GM19467 (cell line): ENCODE measurements at regions not wholly inside any gene's neighbourhood (a gene's known extent, or its start where the extent isn't known, plus 50 kb on each side); places are given as distances from the start of the nearest gene placed in this dataset.

Experiments used
- ATAC-seq: cut with Tn5 transposase; IDR thresholded peaks from one replicate; pipeline ENCODE4 v1.9.1; 2021; ENCODE audit warnings: mild to moderate bottlenecking, moderate library complexity; ENCODE audit not compliant: unreplicated experiment

DNA sequence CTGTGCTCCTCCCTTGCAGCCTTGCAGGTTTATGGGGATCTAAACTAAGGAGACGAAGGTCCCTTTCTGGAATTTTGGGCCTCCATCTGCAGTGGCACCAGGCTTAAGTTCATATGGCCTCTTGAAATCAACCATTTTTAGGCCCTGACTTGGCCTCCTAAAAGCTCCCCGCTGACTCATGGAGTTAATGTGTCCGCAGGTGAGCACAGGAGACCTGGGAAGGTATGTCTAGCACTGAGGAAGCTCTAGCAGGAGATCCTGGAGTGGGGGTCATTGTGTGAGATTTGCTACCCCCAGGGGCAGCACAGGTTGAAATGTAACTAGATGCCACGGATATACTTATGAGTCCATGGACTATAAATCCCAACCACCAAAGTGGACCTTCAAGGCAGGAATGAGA lies 95.9 kb upstream of the CELF4 start:
- no peak for ATAC-seq

DNA sequence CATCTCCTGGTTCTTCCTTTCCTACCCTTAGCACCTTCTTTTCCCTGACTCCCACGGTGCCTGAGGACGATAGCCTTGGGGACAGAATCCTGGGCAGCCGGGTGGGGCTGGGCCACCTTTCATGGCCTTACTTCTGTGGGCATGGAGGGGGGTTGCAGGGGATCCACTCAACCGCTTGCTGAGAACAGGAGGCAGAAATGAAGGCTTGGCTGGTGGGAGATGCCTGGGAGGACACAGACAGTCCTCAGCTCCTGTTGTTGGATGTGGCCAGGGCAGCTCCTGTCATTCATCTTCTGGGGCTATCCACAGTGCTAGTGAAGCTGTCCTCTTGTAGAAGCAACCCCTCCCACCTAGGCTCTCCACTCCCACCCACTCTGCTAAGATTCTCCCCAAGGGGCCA lies 95.5 kb upstream of the CELF4 start:
- no peak for ATAC-seq

DNA sequence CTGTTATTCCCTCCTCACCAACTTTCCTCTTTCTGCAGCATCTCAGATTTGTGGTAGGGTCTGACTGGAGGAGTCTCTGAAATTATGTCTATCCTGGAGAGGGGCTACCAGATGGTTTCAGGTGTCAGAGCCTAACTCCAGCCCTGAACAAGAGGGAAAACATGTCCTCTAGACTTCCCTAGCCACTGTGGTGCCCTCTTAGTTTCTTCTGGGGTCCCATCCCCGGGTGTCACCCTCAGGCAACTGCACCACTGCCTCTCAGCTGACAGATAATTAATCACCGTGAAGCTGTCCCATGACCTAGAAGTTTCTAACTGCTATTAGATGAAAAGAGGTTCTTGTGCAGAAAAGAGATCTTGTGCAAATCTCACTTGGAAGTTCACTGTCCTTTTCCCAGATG lies 95.1 kb upstream of the CELF4 start:
- no peak for ATAC-seq

DNA sequence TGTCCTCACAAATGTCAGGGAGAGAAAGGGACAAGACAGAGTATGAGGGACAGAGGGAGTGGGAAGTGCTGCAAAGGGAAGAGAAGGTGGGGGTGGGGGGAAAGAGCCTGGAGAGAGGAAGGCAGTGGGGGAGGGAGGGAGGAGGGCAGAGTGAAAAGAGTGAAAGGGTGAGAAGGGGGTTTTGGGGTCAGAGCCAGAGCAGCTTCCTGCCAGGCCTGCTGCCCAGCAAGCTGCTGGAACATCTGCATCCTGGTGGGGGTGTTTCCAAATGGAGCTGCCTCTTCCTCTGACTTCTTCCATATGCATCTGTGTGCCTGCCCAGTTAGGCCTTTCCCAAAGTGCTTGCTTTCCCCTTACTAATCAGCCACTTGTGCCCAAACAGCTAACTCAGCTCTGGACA lies 94.3 kb upstream of the CELF4 start:
- no peak for ATAC-seq

GRCh38 chr18:37658894-37659293 lies 93.3 kb upstream of the CELF4 start:
- ATAC-seq: no peak

DNA sequence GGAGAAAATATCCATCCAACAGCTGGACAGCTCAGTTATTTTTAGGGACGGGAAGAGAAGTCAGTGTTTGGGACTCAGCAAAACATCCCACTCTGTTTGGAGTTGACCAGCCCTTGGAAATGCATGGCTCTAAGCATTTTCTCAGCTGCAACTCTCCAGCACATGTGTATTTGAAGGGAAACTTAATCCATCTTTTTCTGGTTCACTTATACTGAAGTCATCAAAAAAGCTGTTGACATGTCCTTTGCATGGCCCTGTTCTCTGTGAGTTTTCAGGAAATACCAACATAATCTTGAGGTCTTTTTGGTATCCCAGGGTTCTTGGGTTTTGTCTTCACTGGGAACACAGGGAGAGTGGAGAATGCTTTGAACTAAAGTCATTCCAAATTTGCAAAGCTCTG lies 91.9 kb upstream of the CELF4 start:
- no peak for ATAC-seq

- no peak for ATAC-seq
Observed at GRCh38 chr18:37654731-37655369, 89.3 kb upstream of the CELF4 start.

DNA sequence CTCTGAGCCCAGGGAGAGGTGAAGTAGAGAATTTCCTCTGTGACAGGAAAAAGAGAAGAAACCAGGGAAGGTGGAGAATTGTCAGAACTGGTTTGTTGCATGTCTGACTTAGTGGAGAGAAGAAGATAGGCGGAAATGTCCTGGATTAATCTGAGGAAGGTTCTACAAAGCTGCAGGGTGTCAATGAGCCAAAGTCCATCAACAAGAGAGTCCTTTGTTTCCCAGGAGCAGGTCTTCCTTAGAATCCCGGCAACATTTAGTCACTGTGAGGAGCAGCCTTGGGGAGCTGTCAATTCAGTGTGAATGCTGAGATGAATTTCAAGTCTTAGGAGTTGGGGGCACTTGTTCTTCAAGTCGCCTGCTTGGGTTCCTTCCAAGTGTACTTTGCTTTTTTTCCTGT lies 88.4 kb upstream of the CELF4 start:
- no peak for ATAC-seq

DNA sequence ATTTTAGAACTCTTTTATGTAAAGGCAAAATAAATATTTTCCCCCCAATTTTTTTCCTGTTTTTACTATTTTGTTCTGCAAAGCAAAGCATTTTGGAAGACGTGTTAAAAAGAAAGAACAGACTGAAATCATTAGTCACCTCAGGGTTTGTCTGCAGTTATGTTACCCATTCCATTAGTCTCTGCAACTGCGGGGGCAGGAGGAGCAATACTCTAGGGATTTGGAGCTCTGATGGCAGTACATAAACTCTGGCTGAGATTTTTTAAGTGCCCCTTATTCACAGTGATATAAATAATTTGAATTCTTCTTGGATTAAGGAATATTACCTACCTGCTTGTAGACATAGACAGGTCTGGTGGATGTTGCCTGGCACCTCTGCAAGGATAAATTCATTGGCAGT lies 88.0 kb upstream of the CELF4 start:
- no peak for ATAC-seq

GRCh38 chr18:37649930-37650329 lies 84.3 kb upstream of the CELF4 start:
- ATAC-seq: no peak

- no peak for ATAC-seq
Observed at GRCh38 chr18:37649416-37649815, 83.8 kb upstream of the CELF4 start.

DNA sequence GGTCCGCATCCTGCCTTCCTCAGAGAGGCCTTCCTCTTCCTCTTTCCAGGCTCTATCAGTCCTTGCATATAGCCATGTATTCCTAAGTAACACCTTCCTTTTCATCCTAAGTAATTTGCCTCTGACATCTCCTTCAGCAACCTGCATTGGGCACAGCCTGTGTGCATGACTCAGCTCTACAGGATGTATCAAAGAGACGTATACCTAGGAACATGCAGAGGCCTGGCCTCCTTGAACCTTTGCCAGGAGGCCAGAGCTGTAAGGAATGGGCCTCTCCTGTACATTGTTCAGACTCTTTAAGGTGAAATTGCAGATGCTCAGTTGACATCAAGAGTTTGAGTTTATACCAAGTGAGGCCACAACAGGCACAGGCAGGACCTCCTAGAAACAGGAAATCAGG lies 76.0 kb upstream of the CELF4 start:
- no peak for ATAC-seq

DNA sequence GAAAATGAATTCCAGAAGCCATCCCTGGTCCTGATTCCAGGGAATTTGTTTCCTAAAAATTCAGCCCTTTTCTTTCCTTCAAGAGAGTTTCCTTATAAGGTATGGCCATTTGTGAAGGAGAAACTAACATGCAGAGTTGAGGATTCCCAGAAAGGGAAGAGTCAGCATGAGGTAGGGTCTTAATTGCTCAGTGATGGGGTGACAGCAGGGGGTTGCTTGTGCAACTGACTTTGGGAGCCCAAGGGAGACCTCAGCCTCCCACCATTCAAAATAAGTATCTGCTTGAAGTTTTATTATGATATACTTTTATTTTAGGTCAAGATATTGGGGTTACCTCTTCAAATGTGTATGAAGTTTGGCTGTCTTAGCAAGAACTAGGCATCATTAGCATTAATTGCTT lies 74.9 kb upstream of the CELF4 start:
- ATAC-seq: no peak

DNA sequence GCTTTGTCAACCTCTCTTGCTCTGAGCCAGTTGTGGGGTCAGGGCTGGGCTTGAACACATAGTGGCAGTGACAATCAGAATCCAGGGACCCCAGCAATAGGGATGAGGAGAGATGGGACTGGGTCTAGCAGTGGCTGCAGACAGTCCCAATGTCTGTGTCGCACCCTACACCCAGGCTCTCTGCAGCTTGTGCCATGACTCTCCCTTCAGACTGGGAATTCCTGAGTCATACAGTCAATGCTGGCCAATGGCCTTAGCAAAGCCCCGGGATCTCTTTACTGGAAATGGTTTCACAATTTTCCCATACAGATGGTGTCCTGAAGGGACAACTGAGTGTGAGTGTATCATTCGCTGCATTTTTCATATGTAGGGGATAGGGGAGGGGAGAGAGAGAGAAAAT lies 74.2 kb upstream of the CELF4 start:
- no peak for ATAC-seq

- no peak for ATAC-seq
Observed at GRCh38 chr18:37637478-37637850, 71.9 kb upstream of the CELF4 start.

- ATAC-seq: no peak
Observed at GRCh38 chr18:37636831-37637477, 71.4 kb upstream of the CELF4 start.

GRCh38 chr18:37634516-37634915 lies 68.9 kb upstream of the CELF4 start:
- no peak for ATAC-seq

GRCh38 chr18:37631422-37631821 lies 65.8 kb upstream of the CELF4 start:
- ATAC-seq: no peak

DNA sequence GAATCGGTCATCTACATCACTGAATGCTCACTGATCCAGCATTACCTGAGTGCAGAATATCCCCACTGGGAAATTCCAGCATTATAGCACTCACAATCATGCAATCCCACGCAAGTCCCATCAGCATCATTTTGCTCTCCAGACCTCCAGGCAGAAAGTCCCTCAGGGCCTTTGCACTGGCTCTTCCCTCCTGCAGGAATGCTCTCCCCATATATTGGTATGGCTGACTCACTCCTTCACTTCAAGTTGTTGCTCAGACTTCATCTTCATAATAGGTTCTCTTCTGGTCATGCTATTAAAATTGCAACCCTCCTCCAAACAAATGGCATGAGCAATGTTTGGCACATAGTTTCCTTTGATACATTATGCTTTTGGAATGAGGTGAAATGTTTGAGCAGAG lies 64.7 kb upstream of the CELF4 start:
- ATAC-seq: no peak

DNA sequence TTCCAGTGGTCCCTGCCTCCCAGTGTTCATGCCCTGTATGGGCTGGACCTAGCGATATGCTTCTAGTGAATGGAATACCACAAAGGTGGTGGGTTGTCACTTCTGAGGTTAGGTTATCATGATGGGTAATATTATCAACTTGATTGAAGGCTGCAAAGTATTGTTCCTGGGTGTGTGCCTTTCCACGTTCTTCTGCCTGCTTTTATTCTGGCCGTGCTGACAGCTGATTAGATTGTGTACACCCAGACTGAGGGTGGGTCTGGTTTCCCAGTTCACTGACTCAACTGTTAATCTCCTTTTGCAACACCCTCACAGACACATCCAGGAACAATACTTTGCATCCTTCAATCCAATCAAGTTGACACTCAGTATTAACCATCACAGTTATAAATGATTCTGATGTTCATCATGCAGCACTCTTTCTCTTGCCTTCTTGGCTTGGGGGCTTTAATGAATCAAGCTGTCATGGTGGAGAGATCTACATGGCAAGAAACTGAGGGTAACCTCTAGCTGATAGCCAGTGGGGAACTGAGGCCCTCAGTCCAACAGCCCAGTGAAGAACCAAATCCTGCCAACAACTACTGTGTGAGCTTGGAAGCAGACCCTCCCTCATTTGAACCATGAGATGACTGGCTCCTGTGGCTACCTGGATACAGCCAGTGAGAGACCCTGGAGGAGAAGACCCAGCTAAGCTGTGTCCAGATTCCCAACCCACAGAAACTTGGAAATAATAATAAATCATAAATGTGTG lies 63.0 kb upstream of the CELF4 start:
- ATAC-seq: no peak

DNA sequence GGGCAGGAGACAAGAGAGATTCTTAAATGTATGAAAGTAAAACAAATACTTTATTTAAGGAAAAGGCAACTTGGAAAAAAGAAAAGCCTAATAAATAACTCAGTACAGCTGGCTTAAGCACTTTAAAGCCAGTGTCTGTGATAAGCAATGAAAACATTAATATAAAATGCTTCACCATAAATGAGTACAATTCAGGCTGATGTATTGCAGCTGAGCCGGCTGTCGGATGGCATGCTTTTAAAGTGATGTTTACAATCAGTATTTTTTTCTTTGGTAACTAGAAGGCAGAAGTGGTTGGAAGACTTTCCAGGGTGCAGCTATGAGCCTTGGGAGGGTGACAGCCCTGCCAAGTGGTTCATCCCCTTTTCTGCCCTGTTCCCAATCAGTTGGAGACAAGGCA lies 58.7 kb upstream of the CELF4 start:
- no peak for ATAC-seq

- ATAC-seq: no peak
Observed at GRCh38 chr18:37619964-37620363, 54.4 kb upstream of the CELF4 start.
